OCI-LY1 (cell line): ENCODE measurements at regions not wholly inside any gene's neighbourhood (a gene's known extent, or its start where the extent isn't known, plus 50 kb on each side); places are given as distances from the start of the nearest gene placed in this dataset.

ENCODE experiments used
- H2AFZ ChIP-seq: fragments of 200-600 bp; sonication (generic), shearing (Covaris generic); 2 replicates; pipeline ENCODE4 v1.6.0; 2014; ENCODE audit warnings: antibody characterized with exemption, mild to moderate bottlenecking, low read length
- H3F3A ChIP-seq: fragments of 200-600 bp; sonication (generic), shearing (Covaris generic); 2 replicates; pipeline ENCODE4 v1.6.0; 2014; ENCODE audit warnings: mild to moderate bottlenecking, antibody characterized with exemption, low read length, moderate library complexity; ENCODE audit not compliant: insufficient read depth
- H3K27ac ChIP-seq: fragments of 200-600 bp; sonication (generic); 2 replicates; pipeline ENCODE4 v1.5.1; 2014; ENCODE audit warnings: low read length, mixed run types, mild to moderate bottlenecking, low read depth; ENCODE audit not compliant: poor library complexity, severe bottlenecking
- H3K27me3 ChIP-seq: fragments of 200-600 bp; sonication (generic); 2 replicates; pipeline ENCODE4 v1.6.0; 2014; ENCODE audit warnings: antibody characterized with exemption, mild to moderate bottlenecking, low read length, moderate library complexity; ENCODE audit not compliant: insufficient read depth
- H3K36me3 ChIP-seq: fragments of 200-600 bp; sonication (generic); 2 replicates; pipeline ENCODE4 v1.6.1; 2014; ENCODE audit warnings: mild to moderate bottlenecking, antibody characterized with exemption, low read length, moderate library complexity, mixed read lengths; ENCODE audit not compliant: insufficient read depth
- H3K4me1 ChIP-seq: fragments of 200-600 bp; sonication (generic); 2 replicates; pipeline ENCODE4 v1.5.1; 2014; ENCODE audit warnings: mild to moderate bottlenecking, low read length, moderate library complexity; ENCODE audit not compliant: insufficient read depth, severe bottlenecking
- H3K4me2 ChIP-seq: fragments of 200-600 bp; sonication (generic), shearing (Covaris generic); 2 replicates; pipeline ENCODE4 v1.6.1; 2014; ENCODE audit warnings: low read length
- H3K4me3 ChIP-seq: fragments of 200-600 bp; sonication (generic); 2 replicates; pipeline ENCODE4 v1.5.1; 2014; ENCODE audit warnings: low read length, low read depth, mild to moderate bottlenecking, mixed read lengths; ENCODE audit not compliant: poor library complexity, severe bottlenecking
- H3K79me2 ChIP-seq: fragments of 200-600 bp; shearing (Covaris generic); 2 replicates; pipeline ENCODE4 v1.6.1; 2016; ENCODE audit warnings: mixed run types, low read length, mixed read lengths; ENCODE audit not compliant: insufficient read depth
- H3K9ac ChIP-seq: fragments of 200-600 bp; sonication (generic), shearing (Covaris generic); 2 replicates; pipeline ENCODE4 v1.6.1; 2014; ENCODE audit warnings: mild to moderate bottlenecking, low read length, mixed read lengths
- H3K9me2 ChIP-seq: fragments of 200-600 bp; sonication (generic), shearing (Covaris generic); 2 replicates; pipeline ENCODE4 v1.6.1; 2014; ENCODE audit warnings: low read depth, mild to moderate bottlenecking, low read length, mixed read lengths
- H3K9me3 ChIP-seq: fragments of 200-600 bp; shearing (Covaris generic); 2 replicates; pipeline ENCODE4 v1.6.1; 2014; ENCODE audit warnings: low read length, mixed read lengths
- H4K20me1 ChIP-seq: fragments of 200-600 bp; sonication (generic), shearing (Covaris generic); 2 replicates; pipeline ENCODE4 v1.6.0; 2016; ENCODE audit warnings: mild to moderate bottlenecking, low read length; ENCODE audit not compliant: insufficient read depth
- CTCF ChIP-seq: fragments of 200-600 bp; sonication (generic), shearing (Covaris generic); IDR thresholded peaks from 2 replicates; pipeline ENCODE4 v1.5.1; 2017; ENCODE audit warnings: mild to moderate bottlenecking, antibody characterized with exemption, low read length, moderate library complexity, mixed read lengths
- EZH2 ChIP-seq: fragments of 200-600 bp; sonication (generic), shearing (Covaris generic); IDR thresholded peaks from 2 replicates; pipeline ENCODE4 v1.8.0; 2017; ENCODE audit warnings: borderline replicate concordance, mixed run types, mild to moderate bottlenecking, antibody characterized with exemption, low read length, moderate library complexity, mixed read lengths

- Histone ChIP-seq H4K20me1 (no peaks in the 10 kb centered on the region), H3K9me3 (no peaks in the 10 kb centered on the region), H3K27me3 (no peaks in the 10 kb centered on the region), H2AFZ (no peak overlapping the region), H3K4me2 (no peak overlapping the region), H3K27ac (no peak overlapping the region), H3K9ac (no peak overlapping the region), H3K36me3 (no peaks in the 10 kb centered on the region), H3K9me2 (no peaks in the 10 kb centered on the region), H3K79me2 (no peaks in the 10 kb centered on the region), H3F3A (no peaks in the 10 kb centered on the region), H3K4me3 (no peak overlapping the region), H3K4me1 (peaks cover 48% of the 10 kb centered on the region)
- TF ChIP-seq CTCF: peak; percentile 11; the same call in 1 of the 2 replicates
- TF ChIP-seq EZH2: no peak
Measured at GRCh38 chr5:4579679-4580078, 560.5 kb upstream of the ADAMTS16 start.

- H3K79me2 ChIP-seq: no peaks in the 10 kb centered on the region
- no peaks in the 10 kb centered on the region for H3K9me2 ChIP-seq
- H3K27ac ChIP-seq: no peak overlapping the region
- TF ChIP-seq EZH2 (no peak), CTCF (no peak)
- H2AFZ ChIP-seq: no peak overlapping the region
- peaks cover 37% of the 10 kb centered on the region for H3K4me1 ChIP-seq
- H3K27me3 ChIP-seq: no peaks in the 10 kb centered on the region
- no peak overlapping the region for H3K4me3 ChIP-seq
- H4K20me1 ChIP-seq: no peaks in the 10 kb centered on the region
- no peaks in the 10 kb centered on the region for H3K9me3 ChIP-seq
- H3K4me2 ChIP-seq: no peak overlapping the region
- no peak overlapping the region for H3K9ac ChIP-seq
- no peaks in the 10 kb centered on the region for H3K36me3 ChIP-seq
- no peaks in the 10 kb centered on the region for H3F3A ChIP-seq
Measured at GRCh38 chr5:4580772-4581171, 559.4 kb upstream of the ADAMTS16 start.

GRCh38 chr5:4581289-4581688 is 558.8 kb upstream of the ADAMTS16 start:
- no peaks in the 10 kb centered on the region for H3K9me2 ChIP-seq
- no peak overlapping the region for H2AFZ ChIP-seq
- no peak overlapping the region for H3K9ac ChIP-seq
- no peaks in the 10 kb centered on the region for H3F3A ChIP-seq
- peaks cover 32% of the 10 kb centered on the region for H3K4me1 ChIP-seq
- H3K4me3 ChIP-seq: no peak overlapping the region
- no peaks in the 10 kb centered on the region for H3K9me3 ChIP-seq
- no peaks in the 10 kb centered on the region for H4K20me1 ChIP-seq
- TF ChIP-seq EZH2 (no peak), CTCF (no peak)
- H3K4me2 ChIP-seq: no peak overlapping the region
- no peaks in the 10 kb centered on the region for H3K27me3 ChIP-seq
- no peaks in the 10 kb centered on the region for H3K79me2 ChIP-seq
- no peaks in the 10 kb centered on the region for H3K36me3 ChIP-seq
- H3K27ac ChIP-seq: no peak overlapping the region
